Neuronal stem cell (in vitro differentiated cells): ENCODE measurements at regions not wholly inside any gene's neighbourhood (a gene's known extent, or its start where the extent isn't known, plus 50 kb on each side); places are given as distances from the start of the nearest gene placed in this dataset.
A peak's percentile ranks its signal among the peaks of the same experiment; 100 is the strongest.

Experiments used
- DNase-seq: peaks from one replicate; pipeline ENCODE4 v3.0.0-alpha.2; 2013; ENCODE audit warnings: low spot score
- H2AFZ ChIP-seq: one replicate; pipeline ENCODE4 v1.6.1; 2013; ENCODE audit warnings: mild to moderate bottlenecking, low read length, inconsistent platforms
- H2AK5ac ChIP-seq: 2 replicates; pipeline ENCODE4 v1.6.1; 2013; ENCODE audit warnings: low read depth, mild to moderate bottlenecking, inconsistent platforms, low read length, moderate library complexity, mixed read lengths
- H2BK120ac ChIP-seq: 2 replicates; pipeline ENCODE4 v1.6.1; 2013; ENCODE audit warnings: low read depth, mild to moderate bottlenecking, inconsistent platforms, low read length, moderate library complexity, mixed read lengths
- H2BK12ac ChIP-seq: one replicate; pipeline ENCODE4 v1.6.1; 2013; ENCODE audit warnings: low read length, inconsistent platforms
- H2BK15ac ChIP-seq: 2 replicates; pipeline ENCODE4 v1.6.1; 2013; ENCODE audit warnings: mild to moderate bottlenecking, low read length, inconsistent platforms, mixed read lengths
- H2BK5ac ChIP-seq: one replicate; pipeline ENCODE4 v1.6.1; 2013; ENCODE audit warnings: inconsistent platforms, mild to moderate bottlenecking, low read length, moderate library complexity
- H3K14ac ChIP-seq: one replicate; pipeline ENCODE4 v1.6.1; 2013; ENCODE audit warnings: low read length, inconsistent platforms
- H3K18ac ChIP-seq: 2 replicates; pipeline ENCODE4 v1.6.1; 2013; ENCODE audit warnings: low read length, inconsistent platforms
- H3K23ac ChIP-seq: 2 replicates; pipeline ENCODE4 v1.6.1; 2013; ENCODE audit warnings: low read depth, mild to moderate bottlenecking, mixed read lengths, low read length, inconsistent platforms; ENCODE audit not compliant: poor library complexity
- H3K27ac ChIP-seq: replicated peaks from 3 replicates; pipeline ENCODE4 v1.5.1; 2013; ENCODE audit warnings: low read length, inconsistent platforms
- H3K27me3 ChIP-seq, 3 experiments: 2 replicates each; pipeline ENCODE4 v1.6.1; 2013; ENCODE audit warnings: low read length in 3 of 3, mild to moderate bottlenecking in 2 of 3, inconsistent platforms in 1 of 3, low read depth in 1 of 3, mixed read lengths in 1 of 3, moderate library complexity in 1 of 3; ENCODE audit not compliant: control insufficient read depth in 3 of 3, insufficient read depth in 3 of 3
- H3K36me3 ChIP-seq, 2 donors: replicated peaks in 1 of 2; 2 replicates each; pipeline ENCODE4 v1.6.1; 2013; ENCODE audit warnings: low read length in 2 of 2; ENCODE audit not compliant: control insufficient read depth in 2 of 2, insufficient read depth in 2 of 2
- H3K4ac ChIP-seq: 2 replicates; pipeline ENCODE4 v1.6.1; 2013; ENCODE audit warnings: inconsistent platforms, mild to moderate bottlenecking, low read length, moderate library complexity
- H3K4me1 ChIP-seq, 2 donors: 1 replicate in 1 of 2; 2 replicates in 1 of 2; pipeline ENCODE4 v1.6.1; 2013; ENCODE audit warnings: low read length in 2 of 2, low read depth in 1 of 2; ENCODE audit not compliant: control insufficient read depth in 2 of 2, insufficient read depth in 1 of 2
- H3K4me2 ChIP-seq: one replicate; pipeline ENCODE4 v1.6.1; 2013; ENCODE audit warnings: mild to moderate bottlenecking, low read length, inconsistent platforms; ENCODE audit not compliant: insufficient read depth, poor library complexity, severe bottlenecking
- H3K4me3 ChIP-seq, 2 donors: 2 replicates each; pipeline ENCODE4 v1.5.1; 2013; ENCODE audit warnings: low read length in 2 of 2, mild to moderate bottlenecking in 2 of 2, inconsistent platforms in 1 of 2, moderate library complexity in 1 of 2
- H3K79me1 ChIP-seq: one replicate; pipeline ENCODE4 v1.6.1; 2013; ENCODE audit warnings: low read depth, mild to moderate bottlenecking, inconsistent platforms, low read length, moderate library complexity
- H3K9ac ChIP-seq: one replicate; pipeline ENCODE4 v1.6.1; 2013; ENCODE audit warnings: mild to moderate bottlenecking, low read depth, low read length, inconsistent platforms; ENCODE audit not compliant: poor library complexity
- H3K9me3 ChIP-seq, 2 donors: replicated peaks in 1 of 2; 2 replicates each; pipeline versions ENCODE3 to v1.6.1; 2013; ENCODE audit warnings: low read length in 2 of 2, mild to moderate bottlenecking in 2 of 2, inconsistent platforms in 1 of 2, low read depth in 1 of 2, mixed read lengths in 1 of 2, moderate library complexity in 1 of 2; ENCODE audit not compliant: control insufficient read depth in 2 of 2, insufficient read depth in 1 of 2
- H4K8ac ChIP-seq: one replicate; pipeline ENCODE4 v1.6.1; 2013; ENCODE audit warnings: low read depth, mild to moderate bottlenecking, inconsistent platforms, low read length, moderate library complexity
- H4K91ac ChIP-seq: one replicate; pipeline ENCODE4 v1.6.1; 2013; ENCODE audit warnings: low read length, low read depth, mild to moderate bottlenecking, inconsistent platforms; ENCODE audit not compliant: poor library complexity
- WGBS, 2 donors: extraction: QIAGEN DNeasy Blood & Tissue Kit; methylation state at CpG; one replicate each; pipeline ENCODE4 v1.1.7; 2013; ENCODE audit warnings: missing lambda C conversion rate in 2 of 2, mixed read lengths in 1 of 2; ENCODE audit not compliant: insufficient read length in 2 of 2, insufficient replicate concordance in 1 of 2; ENCODE audit errors: extremely low coverage in 2 of 2; 5-methylcytosine and 5-hydroxymethylcytosine counted together

DNA sequence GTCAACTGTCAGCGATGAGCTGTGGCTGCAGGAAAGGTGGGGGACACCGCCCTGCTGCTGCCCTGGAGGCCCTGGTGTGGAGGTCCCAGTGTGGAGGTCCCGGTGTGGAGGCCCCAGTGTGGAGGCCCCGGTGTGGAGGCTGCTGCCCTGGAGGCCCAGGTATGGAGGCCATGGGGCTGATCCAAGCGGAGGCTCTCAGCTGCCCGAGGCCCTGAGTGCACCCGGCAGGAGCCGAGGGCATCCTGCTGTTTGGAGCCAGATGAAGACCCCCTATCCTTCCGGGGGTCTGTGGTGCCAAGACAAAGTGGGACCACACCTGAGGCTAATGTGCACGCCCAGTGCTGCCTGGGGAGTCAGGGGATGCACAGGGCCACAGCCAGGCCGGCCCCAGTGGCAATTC is 210.4 kb upstream of the SOX1 start:
- Histone ChIP-seq H2BK5ac (no peak overlapping the region), H3K23ac (no peak overlapping the region), H2BK120ac (no peak overlapping the region)

DNA sequence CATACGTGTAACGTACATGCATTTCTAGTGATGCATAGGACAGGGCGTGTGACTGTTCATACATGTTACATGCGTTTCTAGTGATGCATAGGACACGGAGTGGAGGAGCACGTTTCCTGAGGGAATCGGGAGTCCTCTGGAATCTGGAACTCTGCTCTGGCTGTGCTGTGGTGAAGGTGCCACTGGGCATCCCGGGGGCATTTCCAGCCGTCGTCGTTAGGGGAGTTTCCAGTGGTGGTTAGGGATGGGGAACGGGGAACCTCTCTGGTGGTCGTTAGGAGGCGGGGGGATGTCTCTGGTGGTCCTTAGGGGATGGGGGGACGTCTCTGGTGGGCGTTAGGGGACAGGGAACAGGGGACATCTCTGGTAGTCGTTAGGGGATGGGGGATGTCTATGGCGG is 209.6 kb upstream of the SOX1 start:
- peaks cover 0 to 9% of the 10 kb centered on the region in 2 donors for H3K9me3 ChIP-seq
- no CpG with 5 or more reads among the region's 18 CpGs for WGBS, 2 donors
- peak overlapping the region; percentile 30 for H2AK5ac ChIP-seq
- H3K4me3 ChIP-seq = no peak overlapping the region
- no peak overlapping the region for H3K4me2 ChIP-seq
- H2BK5ac ChIP-seq = peak overlapping the region; percentile 30
- peaks cover 0 to 8% (median 0%) of the 10 kb centered on the region in 3 experiments for H3K27me3 ChIP-seq
- no peak overlapping the region for H3K14ac ChIP-seq
- H3K18ac ChIP-seq = no peak overlapping the region
- no peak overlapping the region for H3K9ac ChIP-seq
- H2BK15ac ChIP-seq = no peak overlapping the region
- no peak for DNase-seq
- H3K4ac ChIP-seq = no peak overlapping the region
- H3K23ac ChIP-seq = no peak overlapping the region
- H3K4me1 ChIP-seq = peaks cover 9 to 10% of the 10 kb centered on the region in 2 donors
- H2AFZ ChIP-seq = no peak overlapping the region
- peak overlapping the region; percentile 26 for H2BK12ac ChIP-seq
- no peaks in the 10 kb centered on the region for H3K36me3 ChIP-seq
- H4K8ac ChIP-seq = peak overlapping the region; percentile 58
- H3K79me1 ChIP-seq = no peaks in the 10 kb centered on the region
- H2BK120ac ChIP-seq = no peak overlapping the region
- H4K91ac ChIP-seq = peak overlapping the region; percentile 76
- no peak overlapping the region for H3K27ac ChIP-seq

More for the DNA sequence above, 210.4 kb upstream of the SOX1 start:
- H2AK5ac ChIP-seq = no peak overlapping the region
- H3K4ac ChIP-seq = no peak overlapping the region
- peaks cover 0 to 3% of the 10 kb centered on the region in 2 donors for H3K9me3 ChIP-seq
- no peak overlapping the region for H3K9ac ChIP-seq
- no peak overlapping the region for H4K91ac ChIP-seq
- H4K8ac ChIP-seq = no peak overlapping the region
- H3K18ac ChIP-seq = peak overlapping the region; percentile 74
- H2AFZ ChIP-seq = no peak overlapping the region
- no peak overlapping the region for H3K4me2 ChIP-seq
- no CpG with 5 or more reads among the region's 11 CpGs for WGBS, 2 donors
- peak overlapping the region; percentile 30 for H2BK12ac ChIP-seq
- H3K27ac ChIP-seq = no peak overlapping the region
- no peak overlapping the region for H2BK15ac ChIP-seq
- no peaks in the 10 kb centered on the region for H3K79me1 ChIP-seq
- no peak for DNase-seq
- no peak overlapping the region for H3K14ac ChIP-seq
- H3K4me3 ChIP-seq = no peak overlapping the region
- no peaks in the 10 kb centered on the region for H3K36me3 ChIP-seq
- peaks cover 9 to 10% of the 10 kb centered on the region in 2 donors for H3K4me1 ChIP-seq
- H3K27me3 ChIP-seq = peaks cover 0 to 8% (median 0%) of the 10 kb centered on the region in 3 experiments

- Histone ChIP-seq H3K4ac (no peak overlapping the region), H2AK5ac (peak overlapping the region; percentile 85), H3K4me2 (no peak overlapping the region), H2AFZ (no peak overlapping the region), H3K4me3 (no peak overlapping the region), H2BK120ac (no peak overlapping the region), H4K91ac (no peak overlapping the region), H3K18ac (peak overlapping the region; percentile 48), H3K79me1 (no peaks in the 10 kb centered on the region), H3K27ac (no peak overlapping the region), H3K9ac (no peak overlapping the region), H2BK15ac (peak overlapping the region; percentile 76), H2BK5ac (no peak overlapping the region), H3K9me3 (peaks cover 0 to 9% of the 10 kb centered on the region in 2 donors), H2BK12ac (no peak overlapping the region), H3K23ac (no peak overlapping the region), H3K14ac (no peak overlapping the region), H3K27me3 (peaks cover 0 to 11% (median 0%) of the 10 kb centered on the region in 3 experiments), H4K8ac (no peak overlapping the region), H3K36me3 (no peaks in the 10 kb centered on the region), H3K4me1 (peaks cover 9% of the 10 kb centered on the region in 2 donors)
- no CpG with 5 or more reads among the region's 32 CpGs for WGBS, 2 donors
- DNase-seq = no peak
Observed at GRCh38 chr13:111857846-111858560, 208.9 kb upstream of the SOX1 start.

- Histone ChIP-seq H2AK5ac (peak overlapping the region; percentile 85), H2AFZ (no peak overlapping the region), H2BK12ac (peak overlapping the region; percentile 42), H3K9me3 (peaks cover 0 to 9% of the 10 kb centered on the region in 2 donors), H2BK120ac (no peak overlapping the region), H3K4me1 (peaks cover 4 to 12% of the 10 kb centered on the region in 2 donors), H4K91ac (no peak overlapping the region), H3K18ac (peak overlapping the region; percentile 36), H3K9ac (no peak overlapping the region), H3K27ac (no peak overlapping the region), H3K4ac (no peak overlapping the region), H3K14ac (no peak overlapping the region), H4K8ac (no peak overlapping the region), H3K79me1 (no peaks in the 10 kb centered on the region), H3K4me3 (no peak overlapping the region), H3K36me3 (no peaks in the 10 kb centered on the region), H3K27me3 (peaks cover 0 to 11% (median 0%) of the 10 kb centered on the region in 3 experiments), H2BK15ac (peak overlapping the region; percentile 76), H3K23ac (no peak overlapping the region), H2BK5ac (no peak overlapping the region), H3K4me2 (no peak overlapping the region)
- no CpG with 5 or more reads among the region's 14 CpGs for WGBS, 2 donors
- DNase-seq = no peak
Observed at GRCh38 chr13:111858571-111858970, 208.4 kb upstream of the SOX1 start.
